MM.1S (cell line): ENCODE measurements at regions not wholly inside any gene's neighbourhood (a gene's known extent, or its start where the extent isn't known, plus 50 kb on each side); places are given as distances from the start of the nearest gene placed in this dataset.

Experiments
- DNase-seq: peaks from one replicate; pipeline ENCODE4 v3.0.0-alpha.2; 2015
- H2AFZ ChIP-seq: fragments of 300-600 bp; sonication (generic); 2 replicates; pipeline ENCODE4 v1.6.0; 2016; ENCODE audit warnings: antibody characterized with exemption, low read length
- H3F3A ChIP-seq: fragments of 300-600 bp; sonication (generic); 2 replicates; pipeline ENCODE4 v1.6.1; 2016; ENCODE audit warnings: mild to moderate bottlenecking, antibody characterized with exemption, low read length, moderate library complexity, mixed read lengths; ENCODE audit not compliant: insufficient read depth
- H3K27ac ChIP-seq: fragments of 300-600 bp; sonication (generic); 2 replicates; pipeline ENCODE4 v1.5.1; 2016; ENCODE audit warnings: mild to moderate bottlenecking, low read length
- H3K27me3 ChIP-seq: fragments of 300-600 bp; sonication (generic); replicated peaks from 2 replicates; pipeline ENCODE4 v1.6.0; 2016; ENCODE audit warnings: low read length; ENCODE audit not compliant: insufficient read depth
- H3K36me3 ChIP-seq: fragments of 300-600 bp; sonication (generic); replicated peaks from 2 replicates; pipeline ENCODE4 v1.6.1; 2016; ENCODE audit warnings: mild to moderate bottlenecking, low read length, mixed read lengths; ENCODE audit not compliant: insufficient read depth
- H3K4me1 ChIP-seq: fragments of 300-600 bp; sonication (generic); 2 replicates; pipeline ENCODE4 v1.6.1; 2016; ENCODE audit warnings: low read length, mixed read lengths
- H3K4me2 ChIP-seq: fragments of 300-600 bp; sonication (generic); 2 replicates; pipeline ENCODE4 v1.6.0; 2016; ENCODE audit warnings: low read depth, low read length
- H3K4me3 ChIP-seq: fragments of 300-600 bp; sonication (generic); 2 replicates; pipeline ENCODE4 v1.5.1; 2016; ENCODE audit warnings: low read length, mixed read lengths
- H3K79me2 ChIP-seq: fragments of 300-600 bp; sonication (generic); 2 replicates; pipeline ENCODE4 v1.6.1; 2016; ENCODE audit warnings: mixed run types, low read length, mixed read lengths
- H3K9ac ChIP-seq: fragments of 300-600 bp; sonication (generic); 2 replicates; pipeline ENCODE4 v1.6.1; 2016; ENCODE audit warnings: low read length, mixed read lengths
- H3K9me2 ChIP-seq: fragments of 300-600 bp; sonication (generic); replicated peaks from 2 replicates; pipeline ENCODE4 v1.6.1; 2016; ENCODE audit warnings: mild to moderate bottlenecking, low read length, mixed read lengths; ENCODE audit not compliant: insufficient read depth
- H3K9me3 ChIP-seq: fragments of 300-600 bp; sonication (generic); replicated peaks from 2 replicates; pipeline ENCODE4 v1.6.1; 2016; ENCODE audit warnings: mild to moderate bottlenecking, low read length, mixed read lengths; ENCODE audit not compliant: insufficient read depth
- H4K20me1 ChIP-seq: fragments of 300-600 bp; sonication (generic); 2 replicates; pipeline ENCODE4 v1.6.1; 2016; ENCODE audit warnings: mild to moderate bottlenecking, low read length, moderate library complexity, mixed read lengths; ENCODE audit not compliant: insufficient read depth
- EZH2 ChIP-seq: fragments of 300-600 bp; sonication (generic); optimal IDR thresholded peaks from 2 replicates; pipeline ENCODE3; 2017; ENCODE audit warnings: low read depth, mild to moderate bottlenecking, antibody characterized with exemption, low read length, mixed read lengths
- EZH2phosphoT487 ChIP-seq: fragments of 300-600 bp; sonication (generic); IDR thresholded peaks from 2 replicates; pipeline ENCODE4 v1.6.1; 2018; ENCODE audit warnings: antibody characterized with exemption, low read length
- TF ChIP-seq, protein P1 (sequence below): fragments of 300-600 bp; sonication (generic); IDR thresholded peaks from 2 replicates; pipeline ENCODE4 v1.5.1; 2016; ENCODE audit warnings: antibody characterized with exemption, low read length, mixed read lengths

DNA sequence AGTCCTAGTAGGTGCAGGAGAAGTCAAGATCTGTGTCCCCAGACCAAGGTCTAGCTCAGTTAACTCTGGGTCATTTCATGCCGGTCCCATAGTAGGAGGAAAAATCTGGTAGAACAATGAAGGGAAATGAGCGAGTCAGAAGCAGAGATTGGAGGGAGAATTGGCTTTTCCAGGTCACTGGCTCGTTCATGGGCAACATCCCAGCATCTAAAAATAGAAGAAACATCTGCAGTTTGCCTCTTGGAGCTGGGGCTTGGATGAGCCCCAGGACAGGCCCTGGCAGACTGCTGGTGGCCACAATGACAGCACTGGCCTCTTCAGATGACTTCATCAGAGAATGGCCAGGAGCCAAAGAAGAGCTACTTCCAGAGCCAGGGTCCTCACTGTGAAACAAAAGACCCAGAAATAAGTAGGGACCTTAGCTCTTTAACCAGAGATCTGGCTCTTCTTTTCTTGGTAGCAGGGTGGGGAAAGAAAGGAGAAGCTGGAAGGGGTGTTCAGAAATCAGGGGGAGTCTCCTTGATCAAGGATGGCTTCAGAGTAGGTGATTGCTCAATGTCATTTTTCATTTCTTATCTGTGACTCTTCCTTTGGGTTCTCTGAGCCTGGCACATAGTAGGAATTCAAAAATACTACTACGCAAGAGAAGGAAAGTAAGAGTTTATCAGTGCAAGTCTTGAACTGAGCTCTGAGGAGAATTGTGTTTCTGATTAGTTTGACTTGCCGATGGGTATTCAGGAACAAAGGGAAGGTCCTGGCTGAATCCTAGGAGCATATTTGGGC is 102.6 kb downstream of the TMPRSS5 start:
- H3K4me2 ChIP-seq = no peak overlapping the region
- H3K27me3 ChIP-seq = no peaks in the 10 kb centered on the region
- no peak overlapping the region for H3K4me3 ChIP-seq
- no peaks in the 10 kb centered on the region for H4K20me1 ChIP-seq
- H3K27ac ChIP-seq = no peak overlapping the region
- H3F3A ChIP-seq = no peaks in the 10 kb centered on the region
- H3K4me1 ChIP-seq = no peaks in the 10 kb centered on the region
- no peaks in the 10 kb centered on the region for H3K9me2 ChIP-seq
- no peak overlapping the region for H2AFZ ChIP-seq
- no peaks in the 10 kb centered on the region for H3K79me2 ChIP-seq
- H3K9me3 ChIP-seq = no peaks in the 10 kb centered on the region
- H3K36me3 ChIP-seq = no peaks in the 10 kb centered on the region
- TF ChIP-seq EZH2phosphoT487 = no peak
- TF ChIP-seq, protein P1, sequence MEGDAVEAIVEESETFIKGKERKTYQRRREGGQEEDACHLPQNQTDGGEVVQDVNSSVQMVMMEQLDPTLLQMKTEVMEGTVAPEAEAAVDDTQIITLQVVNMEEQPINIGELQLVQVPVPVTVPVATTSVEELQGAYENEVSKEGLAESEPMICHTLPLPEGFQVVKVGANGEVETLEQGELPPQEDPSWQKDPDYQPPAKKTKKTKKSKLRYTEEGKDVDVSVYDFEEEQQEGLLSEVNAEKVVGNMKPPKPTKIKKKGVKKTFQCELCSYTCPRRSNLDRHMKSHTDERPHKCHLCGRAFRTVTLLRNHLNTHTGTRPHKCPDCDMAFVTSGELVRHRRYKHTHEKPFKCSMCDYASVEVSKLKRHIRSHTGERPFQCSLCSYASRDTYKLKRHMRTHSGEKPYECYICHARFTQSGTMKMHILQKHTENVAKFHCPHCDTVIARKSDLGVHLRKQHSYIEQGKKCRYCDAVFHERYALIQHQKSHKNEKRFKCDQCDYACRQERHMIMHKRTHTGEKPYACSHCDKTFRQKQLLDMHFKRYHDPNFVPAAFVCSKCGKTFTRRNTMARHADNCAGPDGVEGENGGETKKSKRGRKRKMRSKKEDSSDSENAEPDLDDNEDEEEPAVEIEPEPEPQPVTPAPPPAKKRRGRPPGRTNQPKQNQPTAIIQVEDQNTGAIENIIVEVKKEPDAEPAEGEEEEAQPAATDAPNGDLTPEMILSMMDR = no peak
- TF ChIP-seq EZH2 = no peak
- no peak overlapping the region for H3K9ac ChIP-seq
- DNase-seq = no peak

DNA sequence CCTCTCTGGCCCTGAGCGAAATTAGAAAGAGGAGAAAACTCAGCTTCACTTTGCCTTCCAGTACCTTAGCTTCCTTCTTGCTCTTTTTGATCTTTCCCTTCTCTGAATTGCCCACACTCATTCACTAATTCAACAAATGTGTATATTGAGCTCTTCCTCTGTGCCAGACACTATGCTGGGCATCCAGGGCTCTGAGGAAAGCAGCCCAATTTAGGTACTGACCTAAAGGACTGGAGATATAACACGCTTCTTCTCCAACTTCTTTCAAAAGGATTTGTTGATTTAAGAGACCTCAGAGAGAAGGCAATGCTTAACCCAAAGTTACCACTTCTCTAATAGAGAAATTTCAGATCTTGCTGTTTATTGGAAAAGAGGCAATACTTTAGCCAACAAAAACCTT is 103.6 kb downstream of the TMPRSS5 start:
- Histone ChIP-seq H3K79me2 (no peaks in the 10 kb centered on the region), H3F3A (no peaks in the 10 kb centered on the region), H2AFZ (no peak overlapping the region), H3K9me2 (no peaks in the 10 kb centered on the region), H3K27me3 (no peaks in the 10 kb centered on the region), H4K20me1 (no peaks in the 10 kb centered on the region), H3K4me3 (no peak overlapping the region), H3K4me2 (no peak overlapping the region), H3K9me3 (no peaks in the 10 kb centered on the region), H3K4me1 (no peaks in the 10 kb centered on the region), H3K27ac (no peak overlapping the region), H3K9ac (no peak overlapping the region), H3K36me3 (no peaks in the 10 kb centered on the region)
- DNase-seq = no peak
- TF ChIP-seq, protein P1 = no peak
- TF ChIP-seq EZH2 (no peak), EZH2phosphoT487 (no peak)

DNA sequence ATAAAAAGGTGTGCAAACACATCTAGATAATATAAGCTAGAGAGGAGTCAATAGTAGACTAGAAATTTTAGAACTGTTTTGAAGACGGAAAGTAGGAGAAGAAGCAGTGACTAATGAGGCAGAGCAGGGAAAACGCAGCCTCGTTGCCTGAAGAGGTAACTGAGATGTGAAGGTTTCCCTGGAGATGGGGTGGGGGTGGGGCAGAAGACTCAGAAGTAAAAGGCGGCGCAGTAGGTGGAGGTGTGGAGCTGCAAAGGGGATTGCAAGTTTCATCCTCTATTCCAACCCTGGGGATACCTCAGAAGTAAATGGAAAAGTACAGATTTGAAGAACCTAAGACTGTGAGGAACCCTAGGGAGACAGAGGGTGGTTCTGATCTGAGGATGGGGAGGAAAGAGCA is 109.5 kb downstream of the TMPRSS5 start:
- Histone ChIP-seq H3K4me2 (no peak overlapping the region), H2AFZ (no peak overlapping the region), H3K9me2 (no peaks in the 10 kb centered on the region), H3K9me3 (no peaks in the 10 kb centered on the region), H3K27ac (no peak overlapping the region), H3K36me3 (no peaks in the 10 kb centered on the region), H4K20me1 (no peaks in the 10 kb centered on the region), H3K4me1 (no peaks in the 10 kb centered on the region), H3K27me3 (no peaks in the 10 kb centered on the region), H3F3A (no peaks in the 10 kb centered on the region), H3K79me2 (no peaks in the 10 kb centered on the region), H3K9ac (no peak overlapping the region), H3K4me3 (no peak overlapping the region)
- no peak for DNase-seq
- TF ChIP-seq EZH2phosphoT487 (no peak), EZH2 (no peak)
- TF ChIP-seq, protein P1 = no peak
